Spleen (tissue), 7 donors: ENCODE measurements at regions not wholly inside any gene's neighbourhood (a gene's known extent, or its start where the extent isn't known, plus 50 kb on each side); places are given as distances from the start of the nearest gene placed in this dataset.

Experiments
- CTCF ChIP-seq, 11 experiments: fragments of 200-600 bp in 7 of 11; fragments of 450-650 bp in 4 of 11; sonication (generic) in 4 of 11; IDR thresholded peaks in 8 of 11; conservative IDR thresholded peaks in 3 of 11; 1 replicate in 7 of 11; 2 replicates in 4 of 11; pipeline versions ENCODE4 v1.4.0 to v1.8.0; 2016 to 2021; ENCODE audit warnings: antibody characterized with exemption in 11 of 11, inconsistent platforms in 4 of 11, mild to moderate bottlenecking in 1 of 11
- POLR2A ChIP-seq, 3 donors: fragments of 450-650 bp; IDR thresholded peaks; one replicate each; pipeline ENCODE4 v1.5.1; 2017; ENCODE audit warnings: antibody characterized with exemption in 3 of 3, mild to moderate bottlenecking in 1 of 3
- POLR2AphosphoS5 ChIP-seq, 3 donors: sonication (generic); formaldehyde crosslinking; IDR thresholded peaks; one replicate each; pipeline ENCODE4 v1.5.1; 2017; ENCODE audit warnings: antibody characterized with exemption in 3 of 3
- donor health status: DM: no; HTN: no; CAD: no; lungs with moderate emphysema.
- donor health status: DM: no; HTN: no; CAD: no.
- donor health status: DM: no; HTN: no; CAD: no.

- no peak for TF ChIP-seq CTCF (IDR thresholded peaks at IDR 0.05 in 8 of 11, conservative IDR thresholded peaks at IDR 0.05 in 3 of 11)
- TF ChIP-seq POLR2AphosphoS5 (IDR thresholded peaks at IDR 0.05) = no peak
- no peak for TF ChIP-seq POLR2A (IDR thresholded peaks at IDR 0.05)
Measured at GRCh38 chr11:70825893-70826540, 426.4 kb downstream of the SHANK2 start.
